HCT116 (cell line): ENCODE measurements at regions not wholly inside any gene's neighbourhood (a gene's known extent, or its start where the extent isn't known, plus 50 kb on each side); places are given as distances from the start of the nearest gene placed in this dataset.
A peak's percentile ranks its signal among the peaks of the same experiment; 100 is the strongest.

Source experiments
- ATAC-seq: fragments of 200-7000 bp; cut with Tn5 transposase; 2 replicates; pipeline ENCODE4 v1.9.1; 2020; ENCODE audit warnings: mild to moderate bottlenecking, moderate library complexity
- BruUV-seq: library from RNA; stranded (reverse); fragments of 400-500 nt; replicated peaks from 2 replicates; lab custom pipeline; 2021; lab: Mats Ljungman, UMichigan
- CTCF ChIA-PET: fragments of 300-600 bp; sonication (Branson Sonifier 250); formaldehyde crosslinking; loops from one replicate; lab custom pipeline; 2021; ENCODE audit warnings: antibody characterized with exemption; lab: Charles Lee
- POLR2A ChIA-PET: fragments of 300-600, 350-600 bp; sonication (Branson Sonifier 250); formaldehyde crosslinking; loops from one replicate; lab custom pipeline; 2021; ENCODE audit warnings: antibody characterized with exemption; lab: Charles Lee
- RAD21 ChIA-PET, 2 experiments: fragments of 300-600 bp; sonication (Branson Sonifier 250); formaldehyde crosslinking; loops; one replicate each; lab custom pipeline; 2023; ENCODE audit warnings: low total read pairs in 2 of 2; ENCODE audit not compliant: uncharacterized antibody in 2 of 2, unreplicated experiment in 2 of 2, low non-redundant PET in 1 of 2; lab: Charles Lee
- DNase-seq: peaks from one replicate; pipeline ENCODE4 v3.0.0-alpha.2; 2010; ENCODE audit warnings: low read depth, low spot score
- H2AFZ ChIP-seq: fragments of 200-600 bp; shearing (Covaris generic), sonication (generic); 2 replicates; pipeline ENCODE4 v1.6.1; 2017; ENCODE audit warnings: low read depth, mixed run types, mixed read lengths, antibody characterized with exemption, low read length; ENCODE audit not compliant: poor library complexity, severe bottlenecking
- H3K27ac ChIP-seq: 2 replicates; pipeline ENCODE4 v1.5.1; 2012; ENCODE audit warnings: low read depth, low read length
- H3K27me3 ChIP-seq: fragments of 200-600 bp; sonication (generic); 2 replicates; pipeline ENCODE4 v1.6.1; 2016; ENCODE audit warnings: mixed run types, low read length, mixed read lengths; ENCODE audit not compliant: insufficient read depth
- H3K36me3 ChIP-seq, 2 experiments: fragments of 200-500 bp in 1 of 2; fragments of 200-600 bp in 1 of 2; sonication (Bioruptor generic) in 1 of 2; sonication (generic) in 1 of 2; 2 replicates each; pipeline versions ENCODE4 v1.5.1 to v1.6.1; 2014 to 2016; ENCODE audit warnings: low read length in 2 of 2, inconsistent platforms in 1 of 2, mixed read lengths in 1 of 2, mixed run types in 1 of 2; ENCODE audit not compliant: insufficient read depth in 2 of 2, control insufficient read depth in 1 of 2
- H3K4me1 ChIP-seq, 2 experiments: fragments of 200-600 bp in 1 of 2; sonication (generic) in 1 of 2; 2 replicates each; pipeline versions ENCODE4 v1.5.1 to v1.6.1; 2012 to 2017; ENCODE audit warnings: low read length in 2 of 2, inconsistent platforms in 1 of 2, mild to moderate bottlenecking in 1 of 2, mixed read lengths in 1 of 2, mixed run types in 1 of 2, moderate library complexity in 1 of 2; ENCODE audit not compliant: insufficient read depth in 2 of 2, control insufficient read depth in 1 of 2
- H3K4me2 ChIP-seq: fragments of 200-600 bp; sonication (generic); 2 replicates; pipeline ENCODE4 v1.6.1; 2017; ENCODE audit warnings: mixed run types, low read length, mixed read lengths
- H3K4me3 ChIP-seq, 2 experiments: fragments of 200-600 bp in 1 of 2; sonication (generic) in 1 of 2; replicated peaks in 1 of 2; 2 replicates each; pipeline ENCODE4 v1.5.1; 2011 to 2016; ENCODE audit warnings: low read length in 2 of 2, control low read depth in 1 of 2, low read depth in 1 of 2, mild to moderate bottlenecking in 1 of 2, mixed read lengths in 1 of 2, mixed run types in 1 of 2
- H3K79me2 ChIP-seq: fragments of 200-600 bp; sonication (generic); 2 replicates; pipeline ENCODE4 v1.6.1; 2017; ENCODE audit warnings: mild to moderate bottlenecking, mixed run types, low read length, moderate library complexity, mixed read lengths; ENCODE audit not compliant: insufficient read depth
- H3K9ac ChIP-seq: fragments of 200-600 bp; sonication (generic); 2 replicates; pipeline ENCODE4 v1.6.1; 2016; ENCODE audit warnings: low read length, mixed read lengths
- H3K9me2 ChIP-seq: fragments of 200-600 bp; sonication (generic), shearing (Covaris generic); 2 replicates; pipeline ENCODE4 v1.6.1; 2017; ENCODE audit warnings: mixed run types, mild to moderate bottlenecking, moderate library complexity; ENCODE audit not compliant: insufficient read depth
- H3K9me3 ChIP-seq, 2 experiments: fragments of 200-500 bp in 1 of 2; fragments of 200-600 bp in 1 of 2; sonication (Bioruptor generic) in 1 of 2; sonication (generic) in 1 of 2; 2 replicates each; pipeline ENCODE4 v1.6.1; 2014 to 2017; ENCODE audit warnings: low read length in 2 of 2, mixed read lengths in 2 of 2, inconsistent platforms in 1 of 2, low read depth in 1 of 2, mild to moderate bottlenecking in 1 of 2, mixed run types in 1 of 2, moderate library complexity in 1 of 2; ENCODE audit not compliant: control insufficient read depth in 1 of 2, insufficient read depth in 1 of 2
- H4K20me1 ChIP-seq: fragments of 200-600 bp; sonication (generic), shearing (Covaris generic); 2 replicates; pipeline ENCODE4 v1.6.1; 2017; ENCODE audit warnings: mixed run types, mild to moderate bottlenecking, moderate library complexity; ENCODE audit not compliant: insufficient read depth
- ATF3 ChIP-seq: IDR thresholded peaks from 2 replicates; pipeline ENCODE4 v1.6.1; 2012
- CBX3 ChIP-seq: IDR thresholded peaks from 2 replicates; pipeline ENCODE4 v1.6.1; 2012; ENCODE audit warnings: low read depth
- CEBPB ChIP-seq: IDR thresholded peaks from 2 replicates; pipeline ENCODE4 v1.6.1; 2012; ENCODE audit warnings: low read depth
- EGR1 ChIP-seq: IDR thresholded peaks from 2 replicates; pipeline ENCODE4 v1.6.1; 2012; ENCODE audit warnings: low read depth
- ELF1 ChIP-seq: IDR thresholded peaks from 2 replicates; pipeline ENCODE4 v1.6.1; 2012; ENCODE audit warnings: low read depth, borderline replicate concordance
- EZH2 ChIP-seq: fragments of 200-600 bp; sonication (generic); IDR thresholded peaks from 2 replicates; pipeline ENCODE4 v1.6.1; 2017; ENCODE audit warnings: antibody characterized with exemption, mixed run types
- EZH2phosphoT487 ChIP-seq: fragments of 200-600 bp; IDR thresholded peaks from 2 replicates; pipeline ENCODE4 v1.6.1; 2018; ENCODE audit warnings: antibody characterized with exemption, borderline replicate concordance
- JUND ChIP-seq: IDR thresholded peaks from 2 replicates; pipeline ENCODE4 v1.6.1; 2012
- POLR2A ChIP-seq: IDR thresholded peaks from 2 replicates; pipeline ENCODE4 v1.7.0; 2011; ENCODE audit warnings: borderline replicate concordance; ENCODE audit not compliant: insufficient read depth, insufficient read length; ENCODE audit errors: extremely low read depth
- POLR2AphosphoS5 ChIP-seq: IDR thresholded peaks from 2 replicates; pipeline ENCODE4 v1.6.1; 2011; ENCODE audit warnings: mild to moderate bottlenecking, low read depth, low read length, moderate library complexity
- RAD21 ChIP-seq: IDR thresholded peaks from 2 replicates; pipeline ENCODE4 v1.6.1; 2012; ENCODE audit warnings: low read depth, mild to moderate bottlenecking
- TCF7L2 ChIP-seq: IDR thresholded peaks from 2 replicates; pipeline ENCODE4 v1.7.0; 2011; ENCODE audit warnings: borderline replicate concordance, inconsistent platforms; ENCODE audit not compliant: insufficient read depth, insufficient read length; ENCODE audit errors: extremely low read depth
- ZFX ChIP-seq: fragments of 450-650 bp; IDR thresholded peaks from 2 replicates; pipeline ENCODE4 v1.6.1; 2017
- ZNF274 ChIP-seq: fragments of 200-500 bp; sonication (Bioruptor generic); IDR thresholded peaks from 2 replicates; pipeline ENCODE4 v1.6.1; 2014; ENCODE audit warnings: mild to moderate bottlenecking, low read depth, low read length, inconsistent platforms
- intact Hi-C: fragments of 100-400 bp; cut with micrococcal nuclease; formaldehyde crosslinking; loops from 2 replicates; pipeline ENCODE4 v1.10.0; 2022
- TF ChIP-seq, protein P1 (sequence below): IDR thresholded peaks from 2 replicates; pipeline ENCODE4 v1.6.1; 2012; ENCODE audit warnings: low read depth
- TF ChIP-seq, protein P2 (sequence below): IDR thresholded peaks from 2 replicates; pipeline ENCODE4 v1.6.1; 2011; ENCODE audit warnings: mild to moderate bottlenecking, low read length, moderate library complexity; ENCODE audit not compliant: insufficient replicate concordance; ENCODE audit errors: extremely low read depth

GRCh38 chr18:31241425-31241824, 76.5 kb upstream of the DSG1 start:
- POLR2A ChIA-PET = interaction anchor here (1.0 kb wide), 1 partner anchor 35 kb away, joined by 3 read pairs; no protein-coding TSS in a partner anchor
- 0 out of 2 replicates have a peak, but pooled peaks have one; percentile 13 for ATAC-seq
- TF ChIP-seq EZH2phosphoT487 = no peak
- no peak for TF ChIP-seq RAD21
- TF ChIP-seq EGR1 = no peak
- no peak for TF ChIP-seq CBX3
- TF ChIP-seq ZFX = no peak
- TF ChIP-seq, protein P1, sequence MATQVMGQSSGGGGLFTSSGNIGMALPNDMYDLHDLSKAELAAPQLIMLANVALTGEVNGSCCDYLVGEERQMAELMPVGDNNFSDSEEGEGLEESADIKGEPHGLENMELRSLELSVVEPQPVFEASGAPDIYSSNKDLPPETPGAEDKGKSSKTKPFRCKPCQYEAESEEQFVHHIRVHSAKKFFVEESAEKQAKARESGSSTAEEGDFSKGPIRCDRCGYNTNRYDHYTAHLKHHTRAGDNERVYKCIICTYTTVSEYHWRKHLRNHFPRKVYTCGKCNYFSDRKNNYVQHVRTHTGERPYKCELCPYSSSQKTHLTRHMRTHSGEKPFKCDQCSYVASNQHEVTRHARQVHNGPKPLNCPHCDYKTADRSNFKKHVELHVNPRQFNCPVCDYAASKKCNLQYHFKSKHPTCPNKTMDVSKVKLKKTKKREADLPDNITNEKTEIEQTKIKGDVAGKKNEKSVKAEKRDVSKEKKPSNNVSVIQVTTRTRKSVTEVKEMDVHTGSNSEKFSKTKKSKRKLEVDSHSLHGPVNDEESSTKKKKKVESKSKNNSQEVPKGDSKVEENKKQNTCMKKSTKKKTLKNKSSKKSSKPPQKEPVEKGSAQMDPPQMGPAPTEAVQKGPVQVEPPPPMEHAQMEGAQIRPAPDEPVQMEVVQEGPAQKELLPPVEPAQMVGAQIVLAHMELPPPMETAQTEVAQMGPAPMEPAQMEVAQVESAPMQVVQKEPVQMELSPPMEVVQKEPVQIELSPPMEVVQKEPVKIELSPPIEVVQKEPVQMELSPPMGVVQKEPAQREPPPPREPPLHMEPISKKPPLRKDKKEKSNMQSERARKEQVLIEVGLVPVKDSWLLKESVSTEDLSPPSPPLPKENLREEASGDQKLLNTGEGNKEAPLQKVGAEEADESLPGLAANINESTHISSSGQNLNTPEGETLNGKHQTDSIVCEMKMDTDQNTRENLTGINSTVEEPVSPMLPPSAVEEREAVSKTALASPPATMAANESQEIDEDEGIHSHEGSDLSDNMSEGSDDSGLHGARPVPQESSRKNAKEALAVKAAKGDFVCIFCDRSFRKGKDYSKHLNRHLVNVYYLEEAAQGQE = no peak
- no peak for TF ChIP-seq POLR2AphosphoS5
- TF ChIP-seq ATF3 = no peak; the same call in 1 of the 2 replicates
- no peak for TF ChIP-seq TCF7L2
- TF ChIP-seq, protein P2, sequence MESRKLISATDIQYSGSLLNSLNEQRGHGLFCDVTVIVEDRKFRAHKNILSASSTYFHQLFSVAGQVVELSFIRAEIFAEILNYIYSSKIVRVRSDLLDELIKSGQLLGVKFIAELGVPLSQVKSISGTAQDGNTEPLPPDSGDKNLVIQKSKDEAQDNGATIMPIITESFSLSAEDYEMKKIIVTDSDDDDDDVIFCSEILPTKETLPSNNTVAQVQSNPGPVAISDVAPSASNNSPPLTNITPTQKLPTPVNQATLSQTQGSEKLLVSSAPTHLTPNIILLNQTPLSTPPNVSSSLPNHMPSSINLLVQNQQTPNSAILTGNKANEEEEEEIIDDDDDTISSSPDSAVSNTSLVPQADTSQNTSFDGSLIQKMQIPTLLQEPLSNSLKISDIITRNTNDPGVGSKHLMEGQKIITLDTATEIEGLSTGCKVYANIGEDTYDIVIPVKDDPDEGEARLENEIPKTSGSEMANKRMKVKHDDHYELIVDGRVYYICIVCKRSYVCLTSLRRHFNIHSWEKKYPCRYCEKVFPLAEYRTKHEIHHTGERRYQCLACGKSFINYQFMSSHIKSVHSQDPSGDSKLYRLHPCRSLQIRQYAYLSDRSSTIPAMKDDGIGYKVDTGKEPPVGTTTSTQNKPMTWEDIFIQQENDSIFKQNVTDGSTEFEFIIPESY = no peak
- no peak for TF ChIP-seq POLR2A
- no peak for TF ChIP-seq EZH2
- no peak for TF ChIP-seq CEBPB
- TF ChIP-seq ZNF274 = no peak
- TF ChIP-seq JUND = no peak
- no peak for TF ChIP-seq ELF1
- TF ChIP-seq, all 23 proteins: peak for 0
- Histone ChIP-seq H4K20me1 (no peaks in the 10 kb centered on the region), H3K36me3 (no peaks in the 10 kb centered on the region), H3K4me3 (0 out of 4 replicates have a peak overlapping the region, but pooled peaks of 1 of the 2 experiments have one; percentile 13), H3K79me2 (no peaks in the 10 kb centered on the region), H3K4me1 (peaks cover 49 to 67% of the 10 kb centered on the region in 2 experiments), H3K4me2 (peak overlapping the region; percentile 54), H3K27ac (peak overlapping the region; percentile 50), H3K9me2 (no peaks in the 10 kb centered on the region; the same call in 1 of the 2 replicates), H2AFZ (peak overlapping the region; percentile 93), H3K9ac (peak overlapping the region; percentile 53), H3K9me3 (no peaks in the 10 kb centered on the region), H3K27me3 (no peaks in the 10 kb centered on the region)
- ChIA-PET RAD21 (no interaction called here), CTCF (interaction anchor here (0.6 to 2.1 kb wide), 6 partner anchors 10 to 664 kb away, joined by 3 to 13 read pairs (median 4); no protein-coding TSS in a partner anchor)
- BruUV-seq = no TSS peak
- DNase-seq = no peak
- intact Hi-C loops = no loop called here
